NB4 (cell line): ENCODE measurements at regions not wholly inside any gene's neighbourhood (a gene's known extent, or its start where the extent isn't known, plus 50 kb on each side); places are given as distances from the start of the nearest gene placed in this dataset.

Experiments used
- DNase-seq: peaks from one replicate; pipeline ENCODE4 v3.0.0; 2010; ENCODE audit warnings: low read depth
- H3K4me3 ChIP-seq: one replicate; pipeline ENCODE4 v1.5.1; 2011; ENCODE audit warnings: mild to moderate bottlenecking, low read depth, low read length, moderate library complexity
- MYC ChIP-seq: IDR thresholded peaks from 2 replicates; pipeline ENCODE4 v1.6.1; 2011; ENCODE audit warnings: low read depth, low read length
- POLR2A ChIP-seq: IDR thresholded peaks from 2 replicates; pipeline ENCODE4 v1.6.1; 2011; ENCODE audit warnings: mild to moderate bottlenecking; ENCODE audit not compliant: insufficient read length; ENCODE audit errors: extremely low read depth
- TF ChIP-seq, protein P1 (sequence below): IDR thresholded peaks from one replicate; pipeline ENCODE4 v1.5.1; 2012; ENCODE audit warnings: low read depth, low read length
- TF ChIP-seq, protein P2 (sequence below): IDR thresholded peaks from 2 replicates; pipeline ENCODE4 v1.6.1; 2011; ENCODE audit warnings: low read depth, low read length

DNA sequence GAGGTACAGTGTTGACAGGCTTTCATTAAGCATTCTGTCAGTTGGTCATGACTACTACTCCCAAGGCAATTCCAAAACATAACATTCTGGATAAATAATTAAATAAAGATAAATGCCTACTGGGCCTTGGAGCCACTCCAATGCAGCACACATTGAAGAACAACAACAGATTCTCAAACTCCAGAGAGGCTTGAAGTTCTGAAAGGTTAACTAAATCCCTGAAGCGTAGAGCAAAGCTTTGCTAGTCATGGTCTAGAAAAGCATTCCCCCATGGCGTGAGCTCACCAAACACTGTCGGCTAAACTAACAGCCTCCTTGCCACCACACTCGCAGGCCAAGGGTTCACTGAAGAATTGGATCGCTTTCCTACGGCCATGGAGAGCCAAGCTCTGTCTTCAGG lies 268.0 kb downstream of the ATG4C start:
- TF ChIP-seq, protein P1, sequence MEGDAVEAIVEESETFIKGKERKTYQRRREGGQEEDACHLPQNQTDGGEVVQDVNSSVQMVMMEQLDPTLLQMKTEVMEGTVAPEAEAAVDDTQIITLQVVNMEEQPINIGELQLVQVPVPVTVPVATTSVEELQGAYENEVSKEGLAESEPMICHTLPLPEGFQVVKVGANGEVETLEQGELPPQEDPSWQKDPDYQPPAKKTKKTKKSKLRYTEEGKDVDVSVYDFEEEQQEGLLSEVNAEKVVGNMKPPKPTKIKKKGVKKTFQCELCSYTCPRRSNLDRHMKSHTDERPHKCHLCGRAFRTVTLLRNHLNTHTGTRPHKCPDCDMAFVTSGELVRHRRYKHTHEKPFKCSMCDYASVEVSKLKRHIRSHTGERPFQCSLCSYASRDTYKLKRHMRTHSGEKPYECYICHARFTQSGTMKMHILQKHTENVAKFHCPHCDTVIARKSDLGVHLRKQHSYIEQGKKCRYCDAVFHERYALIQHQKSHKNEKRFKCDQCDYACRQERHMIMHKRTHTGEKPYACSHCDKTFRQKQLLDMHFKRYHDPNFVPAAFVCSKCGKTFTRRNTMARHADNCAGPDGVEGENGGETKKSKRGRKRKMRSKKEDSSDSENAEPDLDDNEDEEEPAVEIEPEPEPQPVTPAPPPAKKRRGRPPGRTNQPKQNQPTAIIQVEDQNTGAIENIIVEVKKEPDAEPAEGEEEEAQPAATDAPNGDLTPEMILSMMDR: no peak
- TF ChIP-seq MYC: no peak
- TF ChIP-seq POLR2A: no peak
- TF ChIP-seq, protein P2, sequence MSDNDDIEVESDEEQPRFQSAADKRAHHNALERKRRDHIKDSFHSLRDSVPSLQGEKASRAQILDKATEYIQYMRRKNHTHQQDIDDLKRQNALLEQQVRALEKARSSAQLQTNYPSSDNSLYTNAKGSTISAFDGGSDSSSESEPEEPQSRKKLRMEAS: no peak
- no peak overlapping the region for H3K4me3 ChIP-seq

GRCh38 chr1:63054184-63054583 lies 268.2 kb upstream of the FOXD3 start:
- no peak for DNase-seq
- TF ChIP-seq, protein P1: no peak
- TF ChIP-seq MYC: no peak
- TF ChIP-seq, protein P2: no peak
- TF ChIP-seq POLR2A: no peak
- H3K4me3 ChIP-seq: no peak overlapping the region

More for the DNA sequence above, 268.0 kb downstream of the ATG4C start:
- DNase-seq: no peak

GRCh38 chr1:63063367-63063766 lies 259.0 kb upstream of the FOXD3 start:
- TF ChIP-seq MYC: no peak
- TF ChIP-seq, protein P2: no peak
- TF ChIP-seq, protein P1: no peak
- no peak for TF ChIP-seq POLR2A
- peak; percentile 6 for DNase-seq
- H3K4me3 ChIP-seq: no peak overlapping the region

DNA sequence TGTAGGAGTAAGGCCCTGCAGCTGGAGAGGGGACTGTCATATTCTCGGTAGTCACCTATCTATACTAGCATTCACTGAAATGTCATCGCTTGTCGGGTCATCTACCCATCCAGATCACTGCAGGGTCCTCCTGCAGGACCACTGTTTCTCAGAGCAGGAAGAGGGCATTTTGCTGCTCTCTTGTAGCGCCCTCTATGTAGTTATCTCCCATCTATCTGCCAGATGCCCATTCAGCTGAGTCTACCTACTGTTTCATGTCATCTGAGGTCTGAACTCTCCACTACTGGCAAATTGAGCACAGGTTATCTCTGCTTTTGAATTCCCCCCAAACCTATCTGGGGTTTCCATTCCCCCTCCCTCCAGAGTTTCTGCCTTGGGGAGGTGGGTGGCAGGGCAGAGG lies 258.2 kb upstream of the FOXD3 start:
- DNase-seq: no peak
- TF ChIP-seq, protein P1: no peak
- TF ChIP-seq, protein P2: no peak
- TF ChIP-seq MYC (no peak), POLR2A (no peak)
- H3K4me3 ChIP-seq: no peak overlapping the region

- no peak overlapping the region for H3K4me3 ChIP-seq
- no peak for DNase-seq
- TF ChIP-seq MYC: no peak
- TF ChIP-seq, protein P1: no peak
- TF ChIP-seq, protein P2: no peak
- TF ChIP-seq POLR2A: no peak
Measured at GRCh38 chr1:63068626-63069025, 253.7 kb upstream of the FOXD3 start.
